Prostate gland (tissue), 2 donors: ENCODE measurements at regions not wholly inside any gene's neighbourhood (a gene's known extent, or its start where the extent isn't known, plus 50 kb on each side); places are given as distances from the start of the nearest gene placed in this dataset.

Experiments used
- CTCF ChIP-seq, 4 experiments: fragments of 200-600 bp in 2 of 4; fragments of 450-650 bp in 2 of 4; sonication (generic) in 2 of 4; IDR thresholded peaks; 1 replicate in 3 of 4; 2 replicates in 1 of 4; pipeline ENCODE4 v1.5.1; 2016 to 2019; ENCODE audit warnings: antibody characterized with exemption in 4 of 4, mild to moderate bottlenecking in 2 of 4, moderate library complexity in 2 of 4
- POLR2AphosphoS5 ChIP-seq: sonication (generic); formaldehyde crosslinking; IDR thresholded peaks from one replicate; pipeline ENCODE4 v1.6.1; 2017; ENCODE audit warnings: antibody characterized with exemption

GRCh38 chr3:18853269-18853668 is 295.0 kb upstream of the KCNH8 start:
- TF ChIP-seq CTCF (IDR thresholded peaks at IDR 0.05), result no peak
- no peak for TF ChIP-seq POLR2AphosphoS5
